HepG2 (cell line): ENCODE measurements at regions not wholly inside any gene's neighbourhood (a gene's known extent, or its start where the extent isn't known, plus 50 kb on each side); places are given as distances from the start of the nearest gene placed in this dataset.

ENCODE experiments used
- ARID3A ChIP-seq: IDR thresholded peaks from 2 replicates; pipeline ENCODE4 v1.6.1; 2012; ENCODE audit warnings: low read depth, low read length, improper control_type of control experiment
- ETV6 ChIP-seq: sonication (generic); formaldehyde crosslinking; conservative IDR thresholded peaks from 2 replicates; pipeline ENCODE4 v1.4.0; 2020; ENCODE audit warnings: missing genetic modification reagents
- FOSL1 ChIP-seq: sonication (generic); formaldehyde crosslinking; IDR thresholded peaks from 2 replicates; pipeline ENCODE4 v1.9.0; 2021; ENCODE audit warnings: missing genetic modification reagents, borderline replicate concordance
- FOXA3 ChIP-seq: IDR thresholded peaks from 2 replicates; pipeline ENCODE4 v1.6.1; 2016; ENCODE audit warnings: missing genetic modification reagents, missing compliant biosample characterization
- HDAC2 ChIP-seq: sonication (generic); formaldehyde crosslinking; IDR thresholded peaks from 2 replicates; pipeline ENCODE4 v1.4.0; 2020; ENCODE audit warnings: missing genetic modification reagents
- JUN ChIP-seq: sonication (generic); formaldehyde crosslinking; IDR thresholded peaks from 2 replicates; pipeline ENCODE4 v1.4.0; 2020; ENCODE audit warnings: mild to moderate bottlenecking, missing genetic modification reagents
- KAT8 ChIP-seq: IDR thresholded peaks from 2 replicates; pipeline ENCODE4 v1.6.1; 2016; ENCODE audit warnings: missing genetic modification reagents, missing compliant biosample characterization
- KDM3A ChIP-seq: IDR thresholded peaks from 2 replicates; pipeline ENCODE4 v1.6.1; 2018; ENCODE audit warnings: low read depth, missing compliant biosample characterization
- KLF12 ChIP-seq: sonication (generic); formaldehyde crosslinking; IDR thresholded peaks from 2 replicates; pipeline ENCODE4 v1.4.0; 2020; ENCODE audit warnings: missing genetic modification reagents, borderline replicate concordance
- KLF9 ChIP-seq: IDR thresholded peaks from 2 replicates; pipeline ENCODE4 v1.6.1; 2016; ENCODE audit warnings: low read depth
- NCOR1 ChIP-seq: fragments of 200-600 bp; sonication (generic); IDR thresholded peaks from 2 replicates; pipeline ENCODE4 v1.7.0; 2017; ENCODE audit warnings: antibody characterized with exemption, low read length, borderline replicate concordance
- NFKBIZ ChIP-seq: IDR thresholded peaks from 2 replicates; pipeline ENCODE4 v1.6.1; 2018; ENCODE audit warnings: missing genetic modification reagents, missing compliant biosample characterization
- PHF8 ChIP-seq: sonication (generic); formaldehyde crosslinking; IDR thresholded peaks from 2 replicates; pipeline ENCODE4 v1.5.0; 2020; ENCODE audit warnings: missing genetic modification reagents
- RBM22 ChIP-seq: fragments of 200-400 bp; formaldehyde crosslinking; optimal IDR thresholded peaks from 2 replicates; pipeline ENCODE3; 2017; ENCODE audit warnings: mild to moderate bottlenecking, low read length, moderate library complexity
- ZBTB34 ChIP-seq: sonication (generic); formaldehyde crosslinking; IDR thresholded peaks from 2 replicates; pipeline ENCODE4 v1.8.0; 2022; ENCODE audit warnings: mild to moderate bottlenecking, missing genetic modification reagents
- ZBTB43 ChIP-seq: sonication (generic); formaldehyde crosslinking; conservative IDR thresholded peaks from 2 replicates; pipeline ENCODE4 v1.4.0; 2020; ENCODE audit warnings: missing genetic modification reagents
- ZFP90 ChIP-seq: sonication (generic); formaldehyde crosslinking; IDR thresholded peaks from 2 replicates; pipeline ENCODE4 v1.8.0; 2022; ENCODE audit warnings: missing genetic modification reagents, mild to moderate bottlenecking, inconsistent platforms, borderline replicate concordance
- ZNF121 ChIP-seq: sonication (generic); formaldehyde crosslinking; IDR thresholded peaks from 2 replicates; pipeline ENCODE4 v1.5.0; 2020; ENCODE audit warnings: mild to moderate bottlenecking, missing genetic modification reagents
- ZNF232 ChIP-seq: sonication (generic); formaldehyde crosslinking; IDR thresholded peaks from 2 replicates; pipeline ENCODE4 v1.4.0; 2020; ENCODE audit warnings: missing genetic modification reagents, borderline replicate concordance
- ZNF256 ChIP-seq: sonication (generic); formaldehyde crosslinking; conservative IDR thresholded peaks from 2 replicates; pipeline ENCODE4 v1.4.0; 2020; ENCODE audit warnings: missing genetic modification reagents
- ZNF280B ChIP-seq: sonication (generic); formaldehyde crosslinking; IDR thresholded peaks from 2 replicates; pipeline ENCODE4 v1.5.0; 2020; ENCODE audit warnings: missing genetic modification reagents, mild to moderate bottlenecking, borderline replicate concordance
- ZNF460 ChIP-seq: sonication (generic); formaldehyde crosslinking; IDR thresholded peaks from 2 replicates; pipeline ENCODE4 v1.5.1; 2020; ENCODE audit warnings: missing genetic modification reagents, mild to moderate bottlenecking, borderline replicate concordance
- TF ChIP-seq, protein P1 (sequence below): sonication (generic); formaldehyde crosslinking; IDR thresholded peaks from 2 replicates; pipeline ENCODE4 v1.4.0; 2020; ENCODE audit warnings: mild to moderate bottlenecking, missing genetic modification reagents

GRCh38 chr9:91037511-91038482 lies 236.2 kb downstream of the SYK start (continued):
- TF ChIP-seq ZBTB34 (CRISPR knock-in tag) (no peak), PHF8 (CRISPR knock-in tag) (peak; percentile 14; the same call in 1 of the 2 replicates), ZNF256 (CRISPR knock-in tag) (0 out of 2 replicates have a peak, but pooled peaks have one; percentile 36), HDAC2 (CRISPR knock-in tag) (peak; percentile 80), ZNF280B (CRISPR knock-in tag) (peak; percentile 35; the same call in 1 of the 2 replicates), ARID3A (peak; percentile 72; the same call in 1 of the 2 replicates), ZNF232 (CRISPR knock-in tag) (peak; percentile 90), ZBTB43 (CRISPR knock-in tag) (peak; percentile 86), FOXA3 (peak; percentile 67; the same call in 1 of the 2 replicates), KDM3A (0 out of 2 replicates have a peak, but pooled peaks have one; percentile 74), KLF9 (CRISPR knock-in tag) (0 out of 2 replicates have a peak, but pooled peaks have one; percentile 61), KAT8 (CRISPR knock-in tag) (peak; percentile 56; the same call in 1 of the 2 replicates), ZFP90 (peak; percentile 76; the same call in 1 of the 2 replicates), ETV6 (CRISPR knock-in tag) (0 out of 2 replicates have a peak, but pooled peaks have one; percentile 48), ZNF460 (CRISPR knock-in tag) (no peak), FOSL1 (CRISPR knock-in tag) (peak; percentile 94), NFKBIZ (CRISPR knock-in tag) (peak; percentile 86), ZNF121 (0 out of 2 replicates have a peak, but pooled peaks have one; percentile 16), JUN (peak; percentile 67; the same call in 1 of the 2 replicates), NCOR1 (peak; percentile 81), KLF12 (CRISPR knock-in tag) (0 out of 2 replicates have a peak, but pooled peaks have one; percentile 21), RBM22 (no peak)
- TF ChIP-seq, protein P1, sequence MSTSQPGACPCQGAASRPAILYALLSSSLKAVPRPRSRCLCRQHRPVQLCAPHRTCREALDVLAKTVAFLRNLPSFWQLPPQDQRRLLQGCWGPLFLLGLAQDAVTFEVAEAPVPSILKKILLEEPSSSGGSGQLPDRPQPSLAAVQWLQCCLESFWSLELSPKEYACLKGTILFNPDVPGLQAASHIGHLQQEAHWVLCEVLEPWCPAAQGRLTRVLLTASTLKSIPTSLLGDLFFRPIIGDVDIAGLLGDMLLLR: 0 out of 2 replicates have a peak, but pooled peaks have one; percentile 27
